ENCODE measurements at regions not wholly inside any gene's neighbourhood (a gene's known extent, or its start where the extent isn't known, plus 50 kb on each side); places are given as distances from the start of the nearest gene placed in this dataset.

DNA sequence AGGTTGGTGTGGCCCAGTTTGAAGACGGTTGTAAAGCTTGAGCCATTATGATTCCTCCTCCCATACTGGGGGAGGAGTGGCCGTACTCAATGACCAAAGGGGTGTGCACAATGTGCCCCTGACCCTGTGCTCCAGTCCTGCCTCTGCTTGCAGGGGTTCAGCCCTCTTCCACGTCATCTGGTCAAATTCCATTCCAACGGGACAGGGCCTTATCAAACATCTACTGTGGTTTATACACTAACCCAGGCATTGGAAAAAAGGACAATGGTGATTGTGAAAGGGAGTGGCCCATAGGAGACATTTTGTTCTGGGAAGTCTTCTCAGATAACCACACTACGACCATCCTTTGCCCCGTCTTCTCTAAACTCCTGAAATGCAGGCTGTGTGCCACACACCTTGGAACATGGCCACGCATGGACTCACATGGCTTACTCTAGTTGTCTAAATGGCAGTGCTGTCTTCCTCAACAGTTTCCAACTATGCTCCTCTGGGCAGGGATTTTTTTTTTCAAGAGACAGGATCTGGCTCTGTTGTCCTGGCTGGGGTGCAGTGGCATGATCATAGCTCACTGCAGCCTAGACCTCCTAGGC, 103.0 kb downstream of the JCAD start:
- TF ChIP-seq, protein P1, sequence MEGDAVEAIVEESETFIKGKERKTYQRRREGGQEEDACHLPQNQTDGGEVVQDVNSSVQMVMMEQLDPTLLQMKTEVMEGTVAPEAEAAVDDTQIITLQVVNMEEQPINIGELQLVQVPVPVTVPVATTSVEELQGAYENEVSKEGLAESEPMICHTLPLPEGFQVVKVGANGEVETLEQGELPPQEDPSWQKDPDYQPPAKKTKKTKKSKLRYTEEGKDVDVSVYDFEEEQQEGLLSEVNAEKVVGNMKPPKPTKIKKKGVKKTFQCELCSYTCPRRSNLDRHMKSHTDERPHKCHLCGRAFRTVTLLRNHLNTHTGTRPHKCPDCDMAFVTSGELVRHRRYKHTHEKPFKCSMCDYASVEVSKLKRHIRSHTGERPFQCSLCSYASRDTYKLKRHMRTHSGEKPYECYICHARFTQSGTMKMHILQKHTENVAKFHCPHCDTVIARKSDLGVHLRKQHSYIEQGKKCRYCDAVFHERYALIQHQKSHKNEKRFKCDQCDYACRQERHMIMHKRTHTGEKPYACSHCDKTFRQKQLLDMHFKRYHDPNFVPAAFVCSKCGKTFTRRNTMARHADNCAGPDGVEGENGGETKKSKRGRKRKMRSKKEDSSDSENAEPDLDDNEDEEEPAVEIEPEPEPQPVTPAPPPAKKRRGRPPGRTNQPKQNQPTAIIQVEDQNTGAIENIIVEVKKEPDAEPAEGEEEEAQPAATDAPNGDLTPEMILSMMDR (IDR thresholded peaks at IDR 0.05; ENCODE audit: insufficient read depth, low read length), result no peak
- H3K4me3 ChIP-seq (ENCODE audit: low read depth, low read length), result no peak overlapping the region
- no peak for DNase-seq (ENCODE audit: low read depth)

- DNase-seq (ENCODE audit: low read depth), result peak; percentile 28
- no peak overlapping the region for H3K4me3 ChIP-seq (ENCODE audit: low read depth, low read length)
- TF ChIP-seq, protein P1 (IDR thresholded peaks at IDR 0.05; ENCODE audit: insufficient read depth, low read length), result no peak
Observed at GRCh38 chr10:29955329-29955935, 104.0 kb downstream of the JCAD start.

DNA sequence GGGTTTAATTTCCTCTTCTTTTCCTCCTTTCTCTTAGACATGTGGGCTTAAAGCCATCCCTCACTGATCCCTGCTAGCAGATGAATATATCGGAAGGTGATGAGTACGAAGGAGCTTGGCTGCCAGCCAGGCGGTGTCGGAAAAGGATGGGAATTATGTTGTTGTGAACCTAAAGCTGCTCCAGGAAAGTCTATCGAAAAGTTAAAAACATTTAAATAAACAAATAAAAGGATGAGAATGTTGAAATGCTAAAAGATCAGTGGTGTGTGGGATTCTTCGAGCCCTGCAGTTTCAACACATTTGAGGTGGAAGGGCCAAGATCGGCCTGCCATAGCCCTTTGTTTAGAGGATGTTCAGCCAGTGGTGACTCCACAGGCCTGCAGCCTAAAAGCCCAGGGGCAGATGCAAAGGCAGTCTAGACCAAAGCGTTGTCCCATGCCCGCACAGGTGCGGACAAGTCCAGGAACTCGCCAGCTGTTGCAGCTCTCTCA, 107.9 kb downstream of the JCAD start:
- peak; percentile 56 for DNase-seq (ENCODE audit: low read depth)
- H3K4me3 ChIP-seq (ENCODE audit: low read depth, low read length), result no peak overlapping the region
- TF ChIP-seq, protein P1 (IDR thresholded peaks at IDR 0.05; ENCODE audit: insufficient read depth, low read length), result no peak

GRCh38 chr10:29950391-29950790, 109.0 kb downstream of the JCAD start:
- TF ChIP-seq, protein P1 (IDR thresholded peaks at IDR 0.05; ENCODE audit: insufficient read depth, low read length), result no peak
- H3K4me3 ChIP-seq (ENCODE audit: low read depth, low read length), result no peak overlapping the region
- peak; percentile 36 for DNase-seq (ENCODE audit: low read depth)

GRCh38 chr10:29949411-29950011, 109.9 kb downstream of the JCAD start:
- no peak overlapping the region for H3K4me3 ChIP-seq (ENCODE audit: low read depth, low read length)
- TF ChIP-seq, protein P1 (IDR thresholded peaks at IDR 0.05; ENCODE audit: insufficient read depth, low read length), result no peak
- peak; percentile 100 for DNase-seq (ENCODE audit: low read depth)

DNA sequence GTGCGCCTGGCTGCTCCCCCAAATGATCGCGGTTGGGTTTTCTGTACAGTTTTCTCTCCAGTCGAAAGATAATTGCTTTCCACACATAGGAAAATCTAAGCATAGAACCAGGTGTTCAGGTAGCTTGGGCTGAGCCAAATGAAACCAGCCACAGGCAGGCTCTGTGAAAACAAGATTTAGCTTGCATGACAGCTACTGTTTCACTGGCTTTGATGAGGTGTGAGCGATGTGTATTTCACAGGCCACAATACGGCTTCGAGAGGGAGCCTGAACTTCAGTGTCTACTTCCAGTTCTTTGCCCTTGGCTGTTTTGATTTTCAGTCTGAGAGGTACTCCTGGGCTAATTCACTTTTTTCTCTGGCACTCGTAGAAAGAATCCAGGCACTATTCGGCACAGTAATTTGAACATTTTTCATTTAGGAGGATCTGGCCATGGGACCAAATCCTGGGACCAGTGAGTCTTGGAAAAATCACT, 110.5 kb downstream of the JCAD start:
- H3K4me3 ChIP-seq (ENCODE audit: low read depth, low read length), result no peak overlapping the region
- DNase-seq (ENCODE audit: low read depth), result no peak
- TF ChIP-seq, protein P1 (IDR thresholded peaks at IDR 0.05; ENCODE audit: insufficient read depth, low read length), result no peak
